KG1 (cell line): ENCODE measurements at regions not wholly inside any gene's neighbourhood (a gene's known extent, or its start where the extent isn't known, plus 50 kb on each side); places are given as distances from the start of the nearest gene placed in this dataset.

ENCODE experiments used
- DNase-seq: peaks from one replicate; lab custom pipeline; 2025; lab: John Stamatoyannopoulos, UW

DNA sequence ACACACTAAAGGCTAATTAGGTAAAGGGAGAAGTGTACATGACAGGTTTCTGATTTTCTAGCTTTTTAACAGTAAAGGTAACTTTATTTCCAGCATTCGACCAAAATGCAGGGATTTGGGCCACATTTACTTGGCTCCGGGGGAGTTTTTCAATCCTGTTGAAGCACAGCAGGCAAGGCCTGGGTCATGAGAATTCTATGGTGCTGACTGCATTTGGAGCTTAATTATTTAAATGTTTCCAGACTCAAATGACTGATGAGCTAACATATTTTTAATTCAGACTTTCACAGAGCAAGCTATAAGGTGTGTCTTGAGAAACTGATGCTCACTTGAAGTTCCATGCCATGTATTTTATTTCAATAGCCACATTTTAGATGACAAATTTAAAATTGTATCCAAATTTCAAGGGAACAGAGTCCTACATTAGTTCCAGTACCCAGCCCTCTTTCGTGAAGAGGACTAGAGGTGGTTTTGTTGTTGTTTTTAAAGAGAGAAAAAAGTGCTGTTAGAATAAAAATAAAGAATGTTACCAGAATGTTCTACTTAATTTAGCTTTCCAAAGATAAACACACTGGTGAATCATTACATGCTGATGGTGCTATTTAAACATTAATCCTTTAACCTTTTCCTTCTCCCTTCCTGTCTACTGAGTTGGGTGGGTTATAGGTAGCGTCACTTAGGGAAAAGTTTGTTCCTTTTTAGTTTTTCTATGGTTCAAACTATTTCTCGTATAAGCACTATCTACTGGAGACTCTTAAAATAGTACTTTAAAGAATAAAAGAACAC, 82.3 kb upstream of the PHACTR2 start:
- no peak for DNase-seq

DNA sequence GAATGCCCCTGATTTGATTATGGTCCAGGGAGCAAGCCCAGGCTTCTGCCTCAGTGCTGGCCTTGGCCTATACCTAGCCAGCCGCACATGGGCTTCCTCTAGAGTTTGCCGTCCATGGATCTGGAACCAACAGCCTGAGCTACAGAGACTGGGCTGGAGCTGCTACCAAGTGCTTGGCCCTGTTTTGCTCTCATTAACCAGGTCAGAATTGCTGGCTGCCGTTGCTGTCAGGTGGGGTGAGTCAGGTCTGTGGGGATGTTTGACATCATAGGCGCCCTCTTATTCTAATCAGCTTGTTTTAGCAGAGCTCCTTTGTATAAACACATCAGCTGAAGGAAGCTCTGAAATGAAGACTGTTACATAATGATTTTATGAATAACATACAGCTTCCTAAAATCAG, 83.1 kb upstream of the PHACTR2 start:
- no peak for DNase-seq

DNA sequence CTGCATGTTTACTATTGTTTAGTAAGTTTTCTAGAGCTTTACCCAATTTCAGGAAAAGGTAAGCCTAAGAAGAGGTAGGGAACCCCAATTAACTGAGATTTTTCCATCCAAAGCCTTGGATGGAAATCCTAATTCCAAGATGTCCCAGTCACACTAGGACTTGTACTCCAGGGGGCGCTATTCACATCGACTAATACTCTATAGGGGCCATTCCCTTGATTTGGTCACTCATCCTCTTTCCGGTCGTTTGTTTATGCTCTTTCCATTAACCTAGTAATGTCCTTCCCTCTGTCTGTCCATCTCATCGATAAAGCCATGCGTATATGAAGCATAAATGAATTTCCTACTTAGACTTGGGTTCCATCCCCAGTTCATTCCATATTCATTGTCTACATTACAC, 80.8 kb upstream of the FUCA2 start:
- DNase-seq, result no peak

DNA sequence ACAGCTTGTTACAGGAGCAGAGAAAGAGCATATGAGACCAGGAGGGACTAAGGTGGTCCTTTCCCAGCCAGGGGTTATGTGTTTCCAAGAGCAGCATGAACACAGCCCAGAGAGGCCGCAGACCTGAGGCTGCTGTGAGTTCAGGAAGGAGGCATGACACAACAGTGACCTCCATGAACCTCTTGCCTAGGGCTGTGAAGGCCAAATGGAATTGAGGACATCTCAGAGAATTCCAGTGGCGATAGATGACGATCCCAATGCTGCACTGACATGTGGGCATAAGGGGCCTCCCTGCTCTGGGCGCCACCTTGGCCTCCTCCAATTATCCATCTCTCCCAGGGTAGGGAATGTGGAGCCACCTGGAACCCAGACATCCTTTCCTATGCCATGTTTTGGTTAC, 79.9 kb upstream of the FUCA2 start:
- no peak for DNase-seq

DNA sequence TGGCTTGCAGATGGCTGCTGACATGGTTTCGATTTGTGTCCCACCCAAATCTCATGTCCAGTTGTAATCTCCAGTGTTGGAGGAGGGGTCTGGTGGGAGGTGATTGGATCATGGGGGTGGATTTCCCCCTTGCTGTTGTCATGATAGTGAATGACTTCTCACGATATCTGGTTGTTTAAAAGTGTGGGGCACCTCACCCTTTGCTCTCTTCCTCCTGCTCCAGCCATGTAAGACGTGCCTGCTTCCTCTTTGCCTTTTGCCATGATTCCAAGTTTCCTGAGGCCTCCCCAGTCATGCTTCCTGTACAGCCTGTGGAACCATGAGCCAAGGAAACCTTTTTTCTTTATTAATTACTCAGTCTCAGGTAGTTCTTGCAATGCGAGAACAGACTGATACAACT, 77.6 kb upstream of the FUCA2 start:
- no peak for DNase-seq

DNA sequence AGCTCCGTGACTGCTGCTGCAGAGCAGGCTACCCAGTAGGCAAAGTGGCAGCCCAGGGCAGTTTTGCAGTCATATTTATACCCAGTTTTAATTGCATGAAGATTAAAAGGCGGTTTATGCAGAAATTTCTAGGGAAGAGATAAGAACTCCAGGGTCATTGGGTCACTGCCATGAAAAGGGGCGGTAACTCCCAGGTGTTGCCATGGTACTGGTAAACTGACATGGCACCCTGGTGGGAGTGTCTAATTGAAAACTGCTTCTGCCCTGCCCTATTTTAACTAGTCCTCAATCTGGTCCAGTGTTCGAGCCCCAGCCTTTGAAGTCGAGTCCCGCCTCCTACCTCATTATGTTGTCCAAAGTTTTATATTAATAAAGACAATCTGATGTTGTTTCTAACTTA, 75.0 kb upstream of the FUCA2 start:
- no peak for DNase-seq

DNA sequence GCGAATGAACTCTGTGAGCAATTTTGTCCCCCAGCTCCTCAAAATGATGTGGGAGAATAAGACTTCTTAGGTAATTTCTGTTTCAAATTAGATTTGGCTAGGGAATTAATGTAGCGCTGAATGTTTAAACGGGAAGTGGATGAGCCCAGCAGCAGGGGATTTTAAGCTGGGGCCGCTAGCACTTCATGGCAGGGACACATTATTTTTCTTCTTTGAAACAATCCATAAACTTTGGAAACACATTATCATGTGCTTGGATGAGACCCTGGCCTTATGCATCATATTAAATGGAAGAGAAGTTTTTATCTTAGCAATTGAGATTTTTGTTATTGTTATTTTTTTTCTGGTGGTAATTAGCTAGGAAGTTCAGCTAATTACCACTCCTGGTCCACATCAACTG, 74.2 kb upstream of the FUCA2 start:
- no peak for DNase-seq

DNA sequence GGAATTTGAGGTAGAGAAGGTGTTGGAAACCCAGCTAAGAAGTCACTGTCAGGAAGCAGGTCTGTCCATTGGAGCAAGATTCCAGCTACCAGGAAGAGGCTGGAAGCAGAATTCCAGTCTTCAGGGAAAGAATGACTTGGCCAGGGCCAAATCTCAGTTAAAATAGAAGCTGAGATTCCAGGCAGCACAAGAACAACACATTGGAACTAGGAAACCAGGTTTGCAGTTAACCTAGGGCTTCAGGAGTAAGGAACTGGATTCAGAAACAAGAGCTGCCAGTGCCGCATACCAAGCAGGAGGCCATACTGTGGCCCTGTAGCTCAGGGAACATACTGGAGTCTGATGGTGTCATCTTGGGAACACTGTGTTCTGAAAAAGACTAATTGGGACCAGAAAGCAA, 73.7 kb upstream of the FUCA2 start:
- no peak for DNase-seq

DNA sequence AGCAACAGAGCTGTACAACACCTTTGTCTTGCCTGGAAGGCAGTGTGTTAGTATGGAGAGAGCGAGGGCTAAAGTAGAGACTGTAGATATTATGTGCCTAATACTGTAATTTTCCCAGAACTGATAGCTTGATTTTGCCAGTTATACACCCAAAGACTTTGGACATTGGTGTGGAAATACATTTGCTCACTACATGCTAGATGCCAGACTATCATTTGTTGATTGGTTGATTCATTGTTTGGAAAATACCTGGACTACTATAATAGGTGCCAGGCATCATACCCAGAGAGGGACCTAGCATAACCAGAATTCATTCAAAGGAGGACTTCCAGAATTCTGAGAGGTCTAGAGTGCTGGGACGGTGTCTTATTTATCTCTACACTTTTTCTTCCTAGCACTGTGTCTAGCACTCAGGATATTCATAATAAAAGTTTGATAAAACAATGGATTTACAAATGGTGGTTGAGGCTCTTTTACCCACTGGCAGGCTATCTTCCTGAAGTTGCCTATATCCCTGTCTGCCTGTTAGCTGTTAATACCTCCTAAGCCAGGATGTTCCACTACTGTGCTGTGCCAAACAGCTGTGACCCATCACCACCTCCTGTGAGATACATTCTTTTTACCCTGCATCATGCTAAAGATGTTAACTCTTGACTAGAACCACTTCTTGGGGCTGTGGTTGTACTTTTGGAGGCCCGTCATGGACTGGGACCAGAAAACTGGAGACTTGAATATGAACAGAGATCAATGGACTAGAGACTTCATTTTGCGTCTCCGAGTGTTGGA, 72.2 kb upstream of the FUCA2 start:
- no peak for DNase-seq

DNA sequence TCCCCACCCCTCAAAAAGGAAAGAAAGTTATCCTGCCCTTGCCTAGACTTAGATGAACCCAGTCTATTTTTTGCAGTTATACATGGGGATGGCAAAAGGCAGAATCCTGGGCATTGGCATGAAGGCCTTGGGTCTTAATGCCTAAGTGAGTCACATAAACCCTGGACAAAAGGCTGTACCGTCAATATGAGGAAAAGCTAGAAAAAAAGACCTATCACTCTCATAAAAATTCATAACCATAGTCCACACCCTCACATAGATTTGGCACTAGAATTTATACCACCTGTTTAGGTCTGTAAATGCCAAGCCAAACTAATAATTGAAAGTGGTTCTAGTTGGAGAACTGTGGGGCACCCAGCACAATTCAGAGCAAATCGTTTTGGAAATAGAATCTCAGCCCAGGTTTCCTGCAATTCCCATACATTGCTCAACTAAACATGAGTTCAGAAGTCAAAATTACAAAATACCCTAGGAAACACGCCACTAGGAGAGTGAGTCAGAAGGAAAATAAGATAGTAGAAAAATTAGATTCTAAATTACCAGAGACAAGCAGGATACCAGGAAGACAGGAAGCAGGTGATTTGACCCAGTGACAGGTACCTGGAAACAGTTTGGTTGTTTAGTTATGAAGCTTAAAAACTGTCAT, 70.4 kb upstream of the FUCA2 start:
- no peak for DNase-seq

DNA sequence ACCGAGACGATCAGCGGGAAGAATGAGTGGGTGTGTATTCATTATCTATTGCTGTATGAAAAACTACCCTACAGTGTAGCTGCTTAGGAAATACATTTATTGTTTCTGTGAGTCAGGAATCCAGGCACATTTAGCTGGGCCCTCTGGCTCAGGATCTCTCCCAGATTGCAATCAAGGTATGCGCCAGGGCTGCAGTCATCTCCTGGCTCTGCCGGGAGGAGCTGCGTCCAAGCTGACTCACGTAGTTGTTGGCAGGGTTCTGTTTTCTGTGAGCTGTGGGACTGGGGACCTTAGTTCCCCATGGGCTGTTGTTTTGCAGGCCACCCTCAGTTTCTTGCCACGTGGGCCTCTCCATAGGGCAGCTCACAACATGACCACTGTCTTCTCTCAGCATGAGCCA, 68.2 kb upstream of the FUCA2 start:
- no peak for DNase-seq

DNA sequence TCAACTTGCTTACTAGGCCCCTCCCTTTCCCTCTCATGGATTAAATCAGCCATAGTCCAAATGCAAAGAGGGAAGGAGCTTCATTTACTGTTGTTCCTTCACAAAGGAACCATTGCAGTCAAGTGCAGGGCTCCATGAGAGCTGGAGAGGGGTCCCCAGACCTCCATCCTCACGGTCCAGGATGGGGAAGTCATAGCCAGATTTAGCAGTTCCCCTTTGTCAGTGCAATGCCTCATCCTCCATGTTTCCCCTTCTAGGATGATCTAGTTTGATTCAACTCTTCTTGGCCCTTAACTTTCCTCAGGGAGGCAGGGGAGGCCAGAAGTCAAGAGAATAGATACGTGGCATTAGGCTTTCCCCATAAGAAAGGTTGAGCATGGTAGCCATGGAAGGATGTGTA, 66.5 kb upstream of the FUCA2 start:
- no peak for DNase-seq

DNA sequence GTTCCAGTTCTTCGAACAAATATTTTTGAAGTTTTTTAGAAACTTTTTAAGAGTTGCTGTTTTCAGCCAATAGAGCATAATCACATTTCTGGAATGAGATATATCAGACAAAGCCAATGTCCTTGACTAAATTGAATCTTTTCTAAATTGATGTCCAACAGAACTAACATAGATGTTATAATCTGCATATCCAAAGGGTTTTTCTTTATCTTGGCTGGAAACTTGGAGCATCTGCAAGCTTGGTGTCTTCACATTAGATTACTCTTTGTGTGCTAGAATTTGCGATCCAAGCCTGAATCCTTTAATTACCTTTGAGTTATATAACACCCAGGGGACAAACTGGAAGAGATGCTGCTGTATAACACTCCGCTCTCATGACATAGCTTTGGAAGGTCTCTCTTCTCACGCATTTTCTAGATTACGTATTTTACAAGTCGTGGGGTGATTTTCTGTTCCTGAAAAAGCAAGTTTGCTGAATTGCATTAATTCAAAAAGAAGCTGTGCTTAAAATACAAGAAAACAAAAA, 64.4 kb upstream of the FUCA2 start:
- no peak for DNase-seq

DNA sequence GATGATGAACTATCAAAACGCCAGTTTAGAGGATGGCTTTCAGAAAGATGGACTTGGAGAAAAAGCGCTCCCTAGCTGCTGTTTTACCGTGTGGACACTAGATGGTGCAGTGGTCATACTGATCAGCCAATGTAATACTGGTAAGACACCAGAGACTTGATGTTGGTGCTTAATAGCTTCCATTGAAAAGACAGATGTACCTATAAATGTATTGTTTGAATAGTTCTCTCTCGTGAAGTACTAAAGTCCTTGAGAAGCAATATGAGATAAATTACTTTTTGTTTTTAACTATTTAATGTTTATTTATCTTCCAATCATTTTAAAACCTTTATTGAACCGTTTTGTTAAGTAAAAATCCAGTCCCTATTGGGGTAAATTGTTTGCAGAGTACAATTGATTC, 63.9 kb upstream of the FUCA2 start:
- peak; percentile 58 for DNase-seq

DNA sequence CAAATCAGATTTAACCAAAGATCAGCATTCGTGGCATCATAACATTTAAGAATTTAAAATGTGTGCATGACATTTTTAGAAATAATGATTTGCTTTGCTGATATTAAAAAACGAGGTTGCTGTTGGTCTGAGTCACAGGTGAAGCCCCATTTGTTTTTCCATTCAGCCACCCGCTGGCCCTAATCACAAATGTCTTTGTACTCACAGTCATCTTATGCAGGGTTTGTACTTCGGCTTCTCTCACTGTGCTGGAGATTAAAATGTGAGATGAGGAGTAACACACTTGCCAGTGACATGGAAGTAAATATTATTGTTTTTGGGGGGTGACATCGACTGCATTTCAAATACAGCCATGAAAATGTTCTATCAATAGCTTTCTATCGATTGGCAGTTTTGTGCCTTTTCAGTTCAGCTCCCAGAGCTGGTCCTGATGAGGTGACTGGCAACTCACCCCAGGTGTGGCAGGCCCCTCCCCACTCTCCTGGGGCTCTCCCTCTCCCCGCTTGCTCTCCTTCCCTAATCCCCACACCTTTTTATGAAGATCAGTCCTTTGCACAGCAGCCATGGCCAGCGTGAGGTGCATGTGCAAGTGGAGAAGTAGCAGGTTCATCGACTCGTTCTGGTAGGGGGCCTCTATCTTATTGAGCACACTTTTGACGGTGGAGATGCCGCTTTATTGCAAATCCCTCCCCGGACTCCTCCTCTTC, 58.8 kb upstream of the FUCA2 start:
- no peak for DNase-seq

DNA sequence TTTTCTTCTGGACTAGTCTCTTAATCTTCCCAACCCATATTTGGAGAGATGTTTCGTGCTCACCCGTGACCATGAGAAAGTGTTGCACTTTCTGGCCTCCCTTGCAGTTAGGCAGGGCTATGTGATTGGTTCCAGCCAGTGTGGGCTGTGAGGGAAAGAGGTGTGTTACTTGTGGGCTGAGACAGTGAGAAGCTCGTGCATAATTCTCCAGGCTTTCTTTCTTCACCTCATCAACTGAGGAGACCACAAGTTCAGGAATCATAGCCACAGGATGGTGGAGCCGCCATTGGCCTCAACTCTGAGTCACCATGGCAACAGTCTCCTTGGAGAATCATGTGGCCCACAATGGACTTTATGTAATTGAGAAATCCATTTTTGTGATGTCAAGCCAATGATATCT, 57.5 kb upstream of the FUCA2 start:
- no peak for DNase-seq

DNA sequence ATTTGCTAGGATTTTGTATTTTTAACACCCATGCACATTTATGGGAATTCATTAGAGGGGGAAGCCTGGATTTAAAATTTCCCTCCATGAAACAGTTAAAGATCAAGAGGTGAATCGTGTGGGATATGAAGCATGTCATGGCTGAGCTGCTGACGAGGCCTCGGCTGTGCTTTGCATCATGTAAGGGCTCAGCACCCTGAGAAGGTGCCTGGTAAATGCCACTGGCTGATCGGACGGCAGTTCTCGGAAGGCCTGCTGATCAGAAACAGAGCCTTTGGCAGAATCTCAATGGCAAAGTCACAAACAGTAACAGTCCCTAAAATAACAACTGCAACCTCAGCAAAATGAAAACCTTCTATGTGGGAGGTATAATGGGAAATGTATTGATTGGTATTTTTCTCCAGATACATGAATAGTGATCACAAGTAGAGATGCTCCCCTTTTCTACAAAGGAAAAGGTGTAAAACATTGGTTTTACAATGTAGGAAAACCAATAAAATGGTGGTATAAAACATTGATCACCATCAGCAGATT, 53.0 kb upstream of the FUCA2 start:
- DNase-seq, result no peak

DNA sequence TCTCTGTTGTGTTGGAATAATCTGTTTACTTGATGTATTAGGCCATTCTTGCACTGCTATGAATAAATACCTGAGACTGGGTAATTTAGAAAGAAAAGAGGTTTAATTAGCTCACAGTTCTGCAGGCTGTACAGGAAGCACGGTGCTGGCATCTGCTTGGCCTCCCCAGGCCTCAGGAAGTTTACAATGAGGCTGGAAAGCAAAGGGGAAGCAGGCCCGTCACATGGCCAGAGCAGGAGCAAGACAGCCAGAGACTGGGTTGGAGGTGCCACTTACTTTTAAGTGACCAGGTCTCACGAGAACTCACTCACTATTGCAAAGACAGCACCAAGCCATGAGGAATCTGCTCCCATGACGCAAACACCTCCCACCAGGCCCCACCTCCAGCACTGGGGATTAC, 50.6 kb upstream of the FUCA2 start:
- DNase-seq, result no peak
